HEK293T (cell line): ENCODE measurements at regions not wholly inside any gene's neighbourhood (a gene's known extent, or its start where the extent isn't known, plus 50 kb on each side); places are given as distances from the start of the nearest gene placed in this dataset.

Source experiments
- FOXA1 ChIP-seq: fragments of 450-650 bp; IDR thresholded peaks from 2 replicates; pipeline ENCODE4 v1.6.1; 2016; ENCODE audit warnings: mild to moderate bottlenecking
- FOXM1 ChIP-seq: fragments of 450-650 bp; IDR thresholded peaks from 2 replicates; pipeline ENCODE4 v1.6.1; 2017; ENCODE audit warnings: mild to moderate bottlenecking, borderline replicate concordance
- HDGF ChIP-seq: fragments of 450-650 bp; IDR thresholded peaks from 2 replicates; pipeline ENCODE4 v1.6.1; 2017; ENCODE audit warnings: antibody characterized with exemption, borderline replicate concordance

- TF ChIP-seq FOXM1 (no peak), HDGF (no peak), FOXA1 (no peak)
Observed at GRCh38 chr16:63462316-63462715, 1426.1 kb upstream of the CDH8 start.
